Body of pancreas (tissue), 4 donors: ENCODE measurements at regions not wholly inside any gene's neighbourhood (a gene's known extent, or its start where the extent isn't known, plus 50 kb on each side); places are given as distances from the start of the nearest gene placed in this dataset.

ENCODE experiments used
- POLR2A ChIP-seq, 3 donors: fragments of 450-650 bp; IDR thresholded peaks; one replicate each; pipeline ENCODE4 v1.6.1; 2016; ENCODE audit warnings: antibody characterized with exemption in 3 of 3, mild to moderate bottlenecking in 2 of 3
- TF ChIP-seq, protein P1 (sequence below), 7 experiments: fragments of 450-650 bp in 4 of 7; fragments of 200-600 bp in 3 of 7; sonication (generic) in 3 of 7; IDR thresholded peaks; one replicate each; pipeline ENCODE4 v1.5.1; 2016 to 2019; ENCODE audit warnings: antibody characterized with exemption in 7 of 7

DNA sequence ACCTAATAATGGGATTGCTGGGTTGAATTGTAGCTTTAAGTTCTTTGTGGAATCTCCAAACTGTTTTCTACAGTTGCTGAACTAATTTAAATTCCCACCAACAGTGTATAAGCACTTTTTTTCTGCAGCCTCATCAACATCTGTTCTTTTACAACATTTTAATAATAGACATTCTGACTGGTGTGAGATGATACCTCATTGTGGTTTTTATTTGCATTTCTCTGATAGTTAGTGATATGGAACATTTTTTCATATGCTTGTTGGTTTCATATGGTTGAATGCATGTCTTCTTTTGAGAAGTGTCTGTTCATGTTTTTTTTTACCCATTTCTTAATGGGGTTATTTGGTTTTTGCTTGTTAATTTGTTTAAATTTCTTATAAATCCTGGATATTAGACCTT is 1718.9 kb downstream of the C4orf33 start:
- TF ChIP-seq, protein P1, sequence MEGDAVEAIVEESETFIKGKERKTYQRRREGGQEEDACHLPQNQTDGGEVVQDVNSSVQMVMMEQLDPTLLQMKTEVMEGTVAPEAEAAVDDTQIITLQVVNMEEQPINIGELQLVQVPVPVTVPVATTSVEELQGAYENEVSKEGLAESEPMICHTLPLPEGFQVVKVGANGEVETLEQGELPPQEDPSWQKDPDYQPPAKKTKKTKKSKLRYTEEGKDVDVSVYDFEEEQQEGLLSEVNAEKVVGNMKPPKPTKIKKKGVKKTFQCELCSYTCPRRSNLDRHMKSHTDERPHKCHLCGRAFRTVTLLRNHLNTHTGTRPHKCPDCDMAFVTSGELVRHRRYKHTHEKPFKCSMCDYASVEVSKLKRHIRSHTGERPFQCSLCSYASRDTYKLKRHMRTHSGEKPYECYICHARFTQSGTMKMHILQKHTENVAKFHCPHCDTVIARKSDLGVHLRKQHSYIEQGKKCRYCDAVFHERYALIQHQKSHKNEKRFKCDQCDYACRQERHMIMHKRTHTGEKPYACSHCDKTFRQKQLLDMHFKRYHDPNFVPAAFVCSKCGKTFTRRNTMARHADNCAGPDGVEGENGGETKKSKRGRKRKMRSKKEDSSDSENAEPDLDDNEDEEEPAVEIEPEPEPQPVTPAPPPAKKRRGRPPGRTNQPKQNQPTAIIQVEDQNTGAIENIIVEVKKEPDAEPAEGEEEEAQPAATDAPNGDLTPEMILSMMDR (IDR thresholded peaks at IDR 0.05), result no peak
- TF ChIP-seq POLR2A (IDR thresholded peaks at IDR 0.05), result no peak
